ENCODE measurements at regions not wholly inside any gene's neighbourhood (a gene's known extent, or its start where the extent isn't known, plus 50 kb on each side); places are given as distances from the start of the nearest gene placed in this dataset.

GRCh38 chr4:60897415-60897814, 302.7 kb upstream of the ADGRL3 start:
- H3K9me2 ChIP-seq (replicated peaks; ENCODE audit: insufficient read depth): no peaks in the 10 kb centered on the region
- H3K4me3 ChIP-seq: no peak overlapping the region
- H3K4me1 ChIP-seq (ENCODE audit: insufficient read depth): no peaks in the 10 kb centered on the region
- no peaks in the 10 kb centered on the region for H4K20me1 ChIP-seq (ENCODE audit: insufficient read depth, poor library complexity, severe bottlenecking)
- 50% methylated on average over 3 of the region's 3 CpGs for WGBS (ENCODE audit: low lambda C conversion rate, missing lambda C conversion rate)
- no peaks in the 10 kb centered on the region for H3K36me3 ChIP-seq (replicated peaks; ENCODE audit: insufficient read depth, low read depth)
- no peaks in the 10 kb centered on the region for H3K79me2 ChIP-seq
- H2AFZ ChIP-seq: no peak overlapping the region
- no peak for DNase-seq (ENCODE audit: low spot score)
- H3K27me3 ChIP-seq: no peaks in the 10 kb centered on the region
- TF ChIP-seq, protein P1, sequence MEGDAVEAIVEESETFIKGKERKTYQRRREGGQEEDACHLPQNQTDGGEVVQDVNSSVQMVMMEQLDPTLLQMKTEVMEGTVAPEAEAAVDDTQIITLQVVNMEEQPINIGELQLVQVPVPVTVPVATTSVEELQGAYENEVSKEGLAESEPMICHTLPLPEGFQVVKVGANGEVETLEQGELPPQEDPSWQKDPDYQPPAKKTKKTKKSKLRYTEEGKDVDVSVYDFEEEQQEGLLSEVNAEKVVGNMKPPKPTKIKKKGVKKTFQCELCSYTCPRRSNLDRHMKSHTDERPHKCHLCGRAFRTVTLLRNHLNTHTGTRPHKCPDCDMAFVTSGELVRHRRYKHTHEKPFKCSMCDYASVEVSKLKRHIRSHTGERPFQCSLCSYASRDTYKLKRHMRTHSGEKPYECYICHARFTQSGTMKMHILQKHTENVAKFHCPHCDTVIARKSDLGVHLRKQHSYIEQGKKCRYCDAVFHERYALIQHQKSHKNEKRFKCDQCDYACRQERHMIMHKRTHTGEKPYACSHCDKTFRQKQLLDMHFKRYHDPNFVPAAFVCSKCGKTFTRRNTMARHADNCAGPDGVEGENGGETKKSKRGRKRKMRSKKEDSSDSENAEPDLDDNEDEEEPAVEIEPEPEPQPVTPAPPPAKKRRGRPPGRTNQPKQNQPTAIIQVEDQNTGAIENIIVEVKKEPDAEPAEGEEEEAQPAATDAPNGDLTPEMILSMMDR (IDR thresholded peaks at IDR 0.05; ENCODE audit: poor library complexity): no peak
- TF ChIP-seq EZH2phosphoT487 (IDR thresholded peaks at IDR 0.05; ENCODE audit: low read depth, severe bottlenecking, unreplicated experiment) (no peak), EZH2 (IDR thresholded peaks at IDR 0.05; ENCODE audit: borderline replicate concordance) (no peak)
- H3K27ac ChIP-seq: no peak overlapping the region
- H3K4me2 ChIP-seq: no peak overlapping the region
- H3K9me3 ChIP-seq (ENCODE audit: low read depth): no peaks in the 10 kb centered on the region

- Histone ChIP-seq H3K4me2 (no peak overlapping the region), H3K4me1 (ENCODE audit: insufficient read depth) (no peaks in the 10 kb centered on the region), H3K79me2 (no peaks in the 10 kb centered on the region), H2AFZ (no peak overlapping the region), H4K20me1 (ENCODE audit: insufficient read depth, poor library complexity, severe bottlenecking) (no peaks in the 10 kb centered on the region), H3K36me3 (replicated peaks; ENCODE audit: insufficient read depth, low read depth) (no peaks in the 10 kb centered on the region), H3K27me3 (no peaks in the 10 kb centered on the region), H3K4me3 (no peak overlapping the region), H3K9me2 (replicated peaks; ENCODE audit: insufficient read depth) (no peaks in the 10 kb centered on the region), H3K9me3 (ENCODE audit: low read depth) (no peaks in the 10 kb centered on the region), H3K27ac (no peak overlapping the region)
- TF ChIP-seq EZH2phosphoT487 (IDR thresholded peaks at IDR 0.05; ENCODE audit: low read depth, severe bottlenecking, unreplicated experiment) (no peak), EZH2 (IDR thresholded peaks at IDR 0.05; ENCODE audit: borderline replicate concordance) (no peak)
- TF ChIP-seq, protein P1 (IDR thresholded peaks at IDR 0.05; ENCODE audit: poor library complexity): no peak
- no peak for DNase-seq (ENCODE audit: low spot score)
- 96% methylated on average over 4 of the region's 4 CpGs for WGBS (ENCODE audit: low lambda C conversion rate, missing lambda C conversion rate)
These were observed 295.0 kb upstream of the ADGRL3 start for GRCh38 chr4:60905162-60905561.

DNA sequence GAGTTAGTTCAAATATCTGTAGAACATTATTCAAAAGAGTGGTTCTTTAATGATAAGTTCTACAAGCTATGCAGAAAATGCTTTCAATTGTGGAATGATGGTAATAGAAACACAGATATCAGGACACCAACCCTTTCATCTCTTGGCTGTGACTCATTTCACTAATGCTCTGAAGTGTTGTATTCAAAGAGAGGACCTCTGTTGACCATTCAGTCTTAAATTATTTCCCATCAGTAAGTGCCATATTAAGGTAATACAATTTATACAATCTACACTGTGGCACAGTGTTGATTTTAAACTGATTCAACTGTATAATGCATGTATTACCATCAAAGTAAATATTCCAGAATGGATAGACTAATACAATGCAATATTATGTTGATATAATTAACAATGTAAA, 289.0 kb upstream of the ADGRL3 start:
- Histone ChIP-seq H3K4me3 (no peak overlapping the region), H3K79me2 (no peaks in the 10 kb centered on the region), H3K27me3 (no peaks in the 10 kb centered on the region), H3K9me2 (replicated peaks; ENCODE audit: insufficient read depth) (no peaks in the 10 kb centered on the region), H3K36me3 (replicated peaks; ENCODE audit: insufficient read depth, low read depth) (no peaks in the 10 kb centered on the region), H3K4me2 (no peak overlapping the region), H4K20me1 (ENCODE audit: insufficient read depth, poor library complexity, severe bottlenecking) (no peaks in the 10 kb centered on the region), H2AFZ (no peak overlapping the region), H3K9me3 (ENCODE audit: low read depth) (no peaks in the 10 kb centered on the region), H3K4me1 (ENCODE audit: insufficient read depth) (no peaks in the 10 kb centered on the region), H3K27ac (no peak overlapping the region)
- TF ChIP-seq, protein P1 (IDR thresholded peaks at IDR 0.05; ENCODE audit: poor library complexity): no peak
- TF ChIP-seq EZH2 (IDR thresholded peaks at IDR 0.05; ENCODE audit: borderline replicate concordance) (no peak), EZH2phosphoT487 (IDR thresholded peaks at IDR 0.05; ENCODE audit: low read depth, severe bottlenecking, unreplicated experiment) (no peak)
- DNase-seq (ENCODE audit: low spot score): no peak

DNA sequence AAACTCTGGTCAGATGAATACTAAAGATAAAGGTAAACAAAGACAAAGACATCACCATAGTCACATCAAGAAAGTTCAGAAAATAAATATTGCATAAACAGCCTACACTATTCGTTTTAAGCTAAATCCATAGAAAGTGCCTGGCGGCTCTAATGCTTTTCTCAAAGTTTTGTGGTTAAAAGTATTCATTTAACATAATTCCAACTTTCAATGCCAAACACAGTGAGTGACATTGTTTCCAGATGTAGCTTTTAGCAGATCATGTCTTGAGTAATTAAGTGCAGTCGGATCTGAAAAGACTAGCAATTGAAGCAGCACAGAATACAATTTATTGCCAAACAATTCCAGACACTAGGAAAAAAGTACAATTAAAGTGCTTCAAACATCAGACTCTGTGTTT, 287.1 kb upstream of the ADGRL3 start:
- 47% methylated on average over 3 of the region's 3 CpGs for WGBS (ENCODE audit: low lambda C conversion rate, missing lambda C conversion rate)
- Histone ChIP-seq H3K9me3 (ENCODE audit: low read depth) (no peaks in the 10 kb centered on the region), H3K36me3 (replicated peaks; ENCODE audit: insufficient read depth, low read depth) (no peaks in the 10 kb centered on the region), H3K27ac (peak overlapping the region; percentile 68), H3K79me2 (no peaks in the 10 kb centered on the region), H2AFZ (no peak overlapping the region), H3K9me2 (replicated peaks; ENCODE audit: insufficient read depth) (no peaks in the 10 kb centered on the region), H4K20me1 (ENCODE audit: insufficient read depth, poor library complexity, severe bottlenecking) (no peaks in the 10 kb centered on the region), H3K4me1 (ENCODE audit: insufficient read depth) (no peaks in the 10 kb centered on the region), H3K4me2 (no peak overlapping the region), H3K27me3 (no peaks in the 10 kb centered on the region), H3K4me3 (no peak overlapping the region)
- peak; percentile 14 for DNase-seq (ENCODE audit: low spot score)
- TF ChIP-seq EZH2 (IDR thresholded peaks at IDR 0.05; ENCODE audit: borderline replicate concordance): no peak
- TF ChIP-seq, protein P1 (IDR thresholded peaks at IDR 0.05; ENCODE audit: poor library complexity): no peak
- TF ChIP-seq EZH2phosphoT487 (IDR thresholded peaks at IDR 0.05; ENCODE audit: low read depth, severe bottlenecking, unreplicated experiment): no peak

Measured in hepatocyte (in vitro differentiated cells).